Immature natural killer cell (primary cell): ENCODE measurements at regions not wholly inside any gene's neighbourhood (a gene's known extent, or its start where the extent isn't known, plus 50 kb on each side); places are given as distances from the start of the nearest gene placed in this dataset.

Source experiments
- DNase-seq, 3 donors: peaks; one replicate each; pipeline ENCODE4 v3.0.0; 2022; ENCODE audit warnings: mixed read lengths in 1 of 3
- H3K27ac Mint-ChIP-seq, 6 donors: one replicate each; pipeline ENCODE4 v1.8.0; 2020; ENCODE audit warnings: mixed read lengths in 6 of 6, mild to moderate bottlenecking in 5 of 6, inconsistent platforms in 4 of 6, moderate library complexity in 3 of 6
- H3K27me3 Mint-ChIP-seq, 3 donors: one replicate each; pipeline ENCODE4 v1.8.0; 2020 to 2021; ENCODE audit warnings: low read depth in 3 of 3, mild to moderate bottlenecking in 3 of 3, mixed read lengths in 3 of 3, moderate library complexity in 3 of 3, inconsistent platforms in 1 of 3
- H3K36me3 Mint-ChIP-seq, 3 donors: one replicate each; pipeline ENCODE4 v1.8.0; 2020; ENCODE audit warnings: mixed read lengths in 3 of 3, inconsistent platforms in 2 of 3, mild to moderate bottlenecking in 2 of 3
- H3K4me1 Mint-ChIP-seq, 2 donors: one replicate each; pipeline ENCODE4 v1.8.0; 2020; ENCODE audit warnings: inconsistent platforms in 2 of 2, mild to moderate bottlenecking in 2 of 2, mixed read lengths in 2 of 2, moderate library complexity in 1 of 2
- H3K4me3 Mint-ChIP-seq, 5 donors: one replicate each; pipeline ENCODE4 v1.8.0; 2020; ENCODE audit warnings: mild to moderate bottlenecking in 5 of 5, mixed read lengths in 5 of 5, inconsistent platforms in 3 of 5, moderate library complexity in 3 of 5
- H3K9me3 Mint-ChIP-seq, 6 donors: one replicate each; pipeline ENCODE4 v1.8.0; 2020; ENCODE audit warnings: mild to moderate bottlenecking in 6 of 6, mixed read lengths in 6 of 6, inconsistent platforms in 4 of 6, moderate library complexity in 3 of 6

GRCh38 chr6:74762841-74763240 is 443.0 kb downstream of the COL12A1 start:
- Mint-ChIP-seq H3K27ac (no peak overlapping the region), H3K9me3 (peaks cover 6 to 22% (median 18%) of the 10 kb centered on the region in 6 donors), H3K36me3 (no peaks in the 10 kb centered on the region), H3K4me1 (no peaks in the 10 kb centered on the region), H3K4me3 (no peak overlapping the region), H3K27me3 (peaks cover 0 to 1% (median 0%) of the 10 kb centered on the region in 3 donors)
- no peak for DNase-seq

- no peak overlapping the region for H3K4me3 Mint-ChIP-seq
- no peaks in the 10 kb centered on the region for H3K36me3 Mint-ChIP-seq
- H3K27me3 Mint-ChIP-seq = peaks cover 0 to 1% (median 0%) of the 10 kb centered on the region in 3 donors
- no peak overlapping the region for H3K27ac Mint-ChIP-seq
- H3K4me1 Mint-ChIP-seq = no peaks in the 10 kb centered on the region
- no peak for DNase-seq
- H3K9me3 Mint-ChIP-seq = peaks cover 0 to 29% (median 12%) of the 10 kb centered on the region in 6 donors
These were observed 448.0 kb downstream of the COL12A1 start for GRCh38 chr6:74757813-74758212.

- H3K36me3 Mint-ChIP-seq = no peaks in the 10 kb centered on the region
- no peak for DNase-seq
- no peaks in the 10 kb centered on the region for H3K4me1 Mint-ChIP-seq
- no peak overlapping the region for H3K27ac Mint-ChIP-seq
- no peak overlapping the region for H3K4me3 Mint-ChIP-seq
- H3K27me3 Mint-ChIP-seq = peaks cover 0 to 1% (median 0%) of the 10 kb centered on the region in 3 donors
- peaks cover 0 to 29% (median 10%) of the 10 kb centered on the region in 6 donors for H3K9me3 Mint-ChIP-seq
These were observed 448.9 kb downstream of the COL12A1 start for GRCh38 chr6:74756923-74757322.

GRCh38 chr6:74755778-74756177 is 450.1 kb downstream of the COL12A1 start:
- H3K36me3 Mint-ChIP-seq = no peaks in the 10 kb centered on the region
- peaks cover 0 to 1% (median 0%) of the 10 kb centered on the region in 3 donors for H3K27me3 Mint-ChIP-seq
- no peaks in the 10 kb centered on the region for H3K4me1 Mint-ChIP-seq
- H3K4me3 Mint-ChIP-seq = no peak overlapping the region
- DNase-seq = no peak
- H3K27ac Mint-ChIP-seq = no peak overlapping the region
- peaks cover 0 to 29% (median 11%) of the 10 kb centered on the region in 6 donors for H3K9me3 Mint-ChIP-seq

GRCh38 chr6:74755196-74755595 is 450.7 kb downstream of the COL12A1 start:
- peaks cover 0 to 29% (median 11%) of the 10 kb centered on the region in 6 donors for H3K9me3 Mint-ChIP-seq
- no peak for DNase-seq
- H3K27me3 Mint-ChIP-seq = peaks cover 0 to 1% (median 0%) of the 10 kb centered on the region in 3 donors
- H3K4me3 Mint-ChIP-seq = no peak overlapping the region
- no peaks in the 10 kb centered on the region for H3K36me3 Mint-ChIP-seq
- no peak overlapping the region for H3K27ac Mint-ChIP-seq
- H3K4me1 Mint-ChIP-seq = no peaks in the 10 kb centered on the region

- Mint-ChIP-seq H3K27me3 (peaks cover 0 to 1% (median 0%) of the 10 kb centered on the region in 3 donors), H3K4me1 (no peaks in the 10 kb centered on the region), H3K4me3 (no peak overlapping the region), H3K27ac (no peak overlapping the region), H3K36me3 (no peaks in the 10 kb centered on the region), H3K9me3 (peaks cover 0 to 21% (median 11%) of the 10 kb centered on the region in 6 donors)
- no peak for DNase-seq
These were observed 451.8 kb downstream of the COL12A1 start for GRCh38 chr6:74753883-74754600.

GRCh38 chr6:74752303-74752702 is 453.6 kb downstream of the COL12A1 start:
- no peak overlapping the region for H3K4me3 Mint-ChIP-seq
- H3K36me3 Mint-ChIP-seq = no peaks in the 10 kb centered on the region
- no peaks in the 10 kb centered on the region for H3K4me1 Mint-ChIP-seq
- H3K27me3 Mint-ChIP-seq = no peaks in the 10 kb centered on the region
- H3K27ac Mint-ChIP-seq = no peak overlapping the region
- no peak for DNase-seq
- H3K9me3 Mint-ChIP-seq = peaks cover 3 to 18% (median 7%) of the 10 kb centered on the region in 6 donors

- no peak for DNase-seq
- no peaks in the 10 kb centered on the region for H3K27me3 Mint-ChIP-seq
- peaks cover 3 to 9% (median 5%) of the 10 kb centered on the region in 6 donors for H3K9me3 Mint-ChIP-seq
- H3K4me3 Mint-ChIP-seq = no peak overlapping the region
- no peaks in the 10 kb centered on the region for H3K36me3 Mint-ChIP-seq
- no peaks in the 10 kb centered on the region for H3K4me1 Mint-ChIP-seq
- no peak overlapping the region for H3K27ac Mint-ChIP-seq
These were observed 455.0 kb downstream of the COL12A1 start for GRCh38 chr6:74750826-74751225.

- no peak for DNase-seq
- H3K36me3 Mint-ChIP-seq = no peaks in the 10 kb centered on the region
- no peak overlapping the region for H3K4me3 Mint-ChIP-seq
- no peaks in the 10 kb centered on the region for H3K27me3 Mint-ChIP-seq
- H3K4me1 Mint-ChIP-seq = no peaks in the 10 kb centered on the region
- H3K27ac Mint-ChIP-seq = no peak overlapping the region
- H3K9me3 Mint-ChIP-seq = peaks cover 2 to 5% (median 3%) of the 10 kb centered on the region in 6 donors
These were observed 456.4 kb downstream of the COL12A1 start for GRCh38 chr6:74749211-74750147.

- no peak for DNase-seq
- Mint-ChIP-seq H3K27me3 (peaks cover 0 to 3% (median 0%) of the 10 kb centered on the region in 3 donors), H3K27ac (no peak overlapping the region), H3K4me3 (no peak overlapping the region), H3K36me3 (no peaks in the 10 kb centered on the region), H3K4me1 (no peaks in the 10 kb centered on the region), H3K9me3 (peaks cover 0 to 11% (median 5%) of the 10 kb centered on the region in 6 donors)
These were observed 460.2 kb downstream of the COL12A1 start for GRCh38 chr6:74745670-74746069.

- H3K9me3 Mint-ChIP-seq = peaks cover 0 to 9% (median 7%) of the 10 kb centered on the region in 6 donors
- no peaks in the 10 kb centered on the region for H3K36me3 Mint-ChIP-seq
- no peaks in the 10 kb centered on the region for H3K4me1 Mint-ChIP-seq
- no peak overlapping the region for H3K4me3 Mint-ChIP-seq
- H3K27me3 Mint-ChIP-seq = peaks cover 0 to 3% (median 0%) of the 10 kb centered on the region in 3 donors
- no peak overlapping the region for H3K27ac Mint-ChIP-seq
- DNase-seq = no peak
These were observed 462.9 kb downstream of the COL12A1 start for GRCh38 chr6:74742793-74743508.

GRCh38 chr6:74741646-74742045 is 464.2 kb downstream of the COL12A1 start:
- Mint-ChIP-seq H3K36me3 (no peaks in the 10 kb centered on the region), H3K27ac (no peak overlapping the region), H3K9me3 (peaks cover 5 to 12% (median 9%) of the 10 kb centered on the region in 6 donors), H3K27me3 (peaks cover 0 to 3% (median 0%) of the 10 kb centered on the region in 3 donors), H3K4me3 (no peak overlapping the region), H3K4me1 (no peaks in the 10 kb centered on the region)
- DNase-seq = no peak

GRCh38 chr6:74735304-74735703 is 470.5 kb downstream of the COL12A1 start:
- Mint-ChIP-seq H3K9me3 (peaks cover 7 to 40% (median 18%) of the 10 kb centered on the region in 6 donors), H3K4me3 (no peak overlapping the region), H3K36me3 (no peaks in the 10 kb centered on the region), H3K4me1 (no peaks in the 10 kb centered on the region), H3K27me3 (no peaks in the 10 kb centered on the region), H3K27ac (no peak overlapping the region)
- no peak for DNase-seq
